Left cardiac atrium (tissue), 4 donors: ENCODE measurements at regions not wholly inside any gene's neighbourhood (a gene's known extent, or its start where the extent isn't known, plus 50 kb on each side); places are given as distances from the start of the nearest gene placed in this dataset.
"Not testable (repeated sequence)": the region's sequence is repeated elsewhere in the genome, so short reads cannot be mapped to it uniquely, and the experiment has no call there.

Experiments
- ATAC-seq, 2 donors: fragments of 200-7000 bp; cut with Tn5 transposase; one replicate each; pipeline ENCODE4 v1.9.1; 2020; ENCODE audit warnings: mild to moderate bottlenecking in 2 of 2, moderate library complexity in 2 of 2
- DNase-seq: peaks from one replicate; pipeline ENCODE4 v3.0.0-alpha.2; 2020
- intact Hi-C, 2 donors: fragments of 100-400 bp; cut with DNase I; formaldehyde crosslinking; loops; one replicate each; pipeline versions ENCODE4 v1.14.1 to v1.15.1; 2022 to 2023
- donor health status: DM: no; HTN: yes; CAD: no.
- donor health status: DM: no; HTN: yes; CAD: no; lungs with severe emphysema.
- donor health status: DM: yes; HTN: yes; CAD: no.
- donor health status: Dilated cardiomyopathy.

DNA sequence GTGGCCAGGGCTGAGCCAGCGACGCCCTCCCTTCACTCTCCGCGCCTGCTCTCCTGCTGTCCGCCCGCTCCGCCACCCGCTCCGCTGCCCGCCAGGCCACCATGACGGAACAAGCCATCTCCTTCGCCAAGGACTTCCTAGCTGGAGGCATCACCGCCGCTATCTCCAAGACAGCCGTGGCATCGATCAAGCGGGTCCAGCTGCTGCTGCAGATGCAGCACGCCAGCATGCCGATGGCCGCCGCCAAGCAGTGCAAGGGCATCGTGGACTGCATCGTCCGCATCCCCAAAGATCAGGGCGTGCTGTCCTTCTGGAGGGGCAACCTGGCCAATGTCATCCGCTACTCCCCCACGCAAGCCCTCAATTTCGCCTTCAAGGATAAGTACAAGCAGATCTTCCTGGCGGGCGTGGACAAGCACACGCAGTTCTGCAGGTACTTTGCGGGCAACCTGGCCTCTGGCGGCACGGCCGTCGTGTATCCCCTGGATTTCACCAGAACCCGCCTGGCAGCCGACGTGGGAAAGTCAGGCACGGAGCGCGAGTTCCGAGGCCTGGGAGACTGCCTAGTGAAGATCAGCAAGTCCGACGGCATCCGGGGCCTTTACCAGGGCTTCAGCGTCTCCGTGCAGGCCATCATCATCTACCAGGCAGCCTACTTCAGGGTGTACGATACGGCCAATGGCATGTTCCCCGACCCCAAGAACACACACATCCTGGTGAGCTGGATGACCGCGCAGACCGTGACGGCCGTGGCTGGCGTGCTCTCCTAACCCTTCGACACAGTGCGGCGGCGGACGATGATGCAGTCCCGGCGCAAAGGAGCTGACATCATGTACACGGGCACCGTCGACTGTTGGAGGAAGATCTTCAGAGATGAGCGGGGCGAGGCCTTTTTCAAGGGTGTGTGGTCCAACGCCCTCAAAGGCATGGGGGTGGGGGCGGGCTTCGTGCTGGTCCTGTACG lies 1130.4 kb upstream of the ACO1 start:
- intact Hi-C loops: no loop called here
- peak; percentile 18 for DNase-seq
- ATAC-seq: no peak

DNA sequence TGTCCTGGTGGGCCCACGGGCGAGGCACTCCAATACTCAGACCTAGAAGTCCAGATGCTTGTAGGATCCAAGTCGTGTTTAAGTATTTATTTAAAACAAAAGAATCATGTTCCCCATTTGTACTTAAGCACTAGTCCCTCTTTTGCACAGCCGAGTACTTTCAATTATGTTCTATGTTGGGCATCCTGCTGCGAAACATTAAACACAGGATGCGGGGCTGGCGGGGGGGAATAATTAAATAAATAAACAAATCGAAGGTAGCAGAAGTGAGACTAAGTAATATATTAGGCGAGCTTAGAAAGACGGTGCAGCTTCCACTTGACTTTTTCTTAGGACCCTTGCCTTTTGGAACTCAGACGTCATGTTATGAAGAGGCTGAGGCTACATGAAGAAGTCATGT lies 1129.2 kb upstream of the ACO1 start:
- ATAC-seq (no peak), DNase-seq (no peak)
- intact Hi-C loops: no loop called here

DNA sequence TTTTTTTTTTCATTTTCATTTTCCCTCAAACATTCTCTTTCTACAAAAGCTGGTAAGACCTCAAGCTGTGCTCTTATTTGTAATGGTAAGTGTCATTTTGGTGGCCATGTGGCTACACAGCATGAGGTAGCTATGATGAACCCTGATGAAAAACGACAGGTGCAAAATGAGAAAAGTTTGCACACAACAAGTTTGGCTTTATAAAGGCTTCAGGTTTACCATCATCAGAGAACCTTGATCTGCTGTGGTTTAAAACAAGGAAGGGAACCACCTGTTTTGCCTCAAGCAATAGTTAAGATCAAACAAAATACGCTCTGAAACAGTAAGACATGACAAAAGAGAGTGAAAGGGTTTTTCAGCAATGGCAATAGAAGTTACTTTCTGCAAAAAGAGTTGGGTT lies 1124.6 kb upstream of the ACO1 start:
- no peak for ATAC-seq
- intact Hi-C loops: no loop called here
- DNase-seq: no peak

DNA sequence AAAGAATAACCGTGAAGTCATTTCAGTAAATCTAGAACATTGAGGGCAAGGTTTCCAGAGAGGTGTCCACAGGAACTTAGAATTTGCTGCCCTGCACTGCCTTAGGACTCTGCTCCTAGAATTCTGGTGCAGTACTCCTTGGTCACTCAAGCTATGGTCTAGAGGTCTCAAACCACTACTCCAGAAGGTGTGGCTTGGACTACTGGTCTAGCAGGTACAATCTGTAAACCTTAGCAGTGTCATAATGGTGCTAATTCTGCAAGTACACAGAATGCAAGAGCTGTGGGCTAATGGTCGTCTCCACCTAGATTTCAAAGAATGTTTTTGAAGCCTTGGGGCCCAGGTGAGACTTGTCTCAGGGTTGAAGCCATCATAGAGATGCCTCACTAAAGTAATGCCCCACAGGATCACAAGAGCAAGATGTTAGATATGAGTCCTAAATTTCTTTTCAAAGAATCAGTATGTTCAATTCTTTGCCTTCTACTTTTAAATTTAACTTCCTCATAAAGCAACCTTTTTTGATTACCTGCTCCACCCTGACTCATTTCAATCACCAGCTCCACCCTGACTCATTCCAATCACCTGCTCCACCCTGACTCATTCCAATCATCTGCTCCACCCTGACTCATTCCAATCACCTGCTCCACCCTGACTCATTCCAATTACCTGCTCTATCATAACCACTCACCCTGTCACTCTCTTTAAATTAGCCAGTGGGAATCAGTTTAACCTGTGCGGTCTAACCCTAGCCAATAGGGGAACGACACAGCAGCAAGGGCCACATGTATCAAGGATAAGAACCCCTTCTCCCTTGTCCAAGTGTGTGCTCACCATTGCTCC lies 1111.8 kb upstream of the ACO1 start:
- intact Hi-C loops: no loop called here
- DNase-seq (no peak), ATAC-seq (no peak)

DNA sequence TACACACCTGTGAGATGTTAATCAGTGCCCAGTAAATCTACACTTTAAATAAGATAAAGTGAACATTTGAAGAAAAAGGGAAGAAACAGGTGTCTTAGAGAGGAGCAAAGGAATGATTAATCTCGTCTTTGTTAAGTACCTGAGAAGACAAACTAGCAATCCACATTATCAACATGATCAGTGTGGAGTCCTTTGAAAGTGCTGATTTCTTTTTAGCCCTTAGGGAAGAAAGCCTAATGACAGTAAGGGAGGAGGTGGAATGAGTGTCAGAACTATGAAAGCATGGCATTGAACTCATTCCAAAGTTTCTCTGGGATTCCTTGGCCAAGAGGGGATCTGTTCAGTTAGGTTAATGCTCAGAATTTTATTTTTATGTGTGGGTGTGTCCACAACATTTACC lies 1109.0 kb upstream of the ACO1 start:
- ATAC-seq (no peak), DNase-seq (no peak)
- intact Hi-C loops: no loop called here

DNA sequence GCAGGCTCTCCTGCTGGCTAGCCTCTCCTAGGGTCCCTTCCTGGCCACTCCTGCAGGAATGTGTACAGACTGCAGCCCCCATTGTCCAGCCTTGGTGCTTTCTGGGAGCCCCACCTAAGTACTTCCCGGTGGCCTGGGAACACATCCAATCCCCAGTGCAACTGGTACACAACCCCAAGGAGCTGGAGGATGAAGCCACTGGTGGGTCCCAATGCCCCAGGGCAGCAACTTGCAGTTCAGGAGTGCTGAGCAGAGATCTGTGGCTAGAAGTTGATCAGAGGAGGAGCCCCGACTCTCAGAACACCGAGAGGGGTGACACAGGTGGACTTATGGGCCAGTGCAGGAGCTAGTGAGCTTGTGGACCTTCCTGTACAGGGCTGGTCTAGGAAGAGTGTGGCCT lies 1093.7 kb upstream of the ACO1 start:
- ATAC-seq (no peak), DNase-seq (no peak)
- intact Hi-C loops: no loop called here

DNA sequence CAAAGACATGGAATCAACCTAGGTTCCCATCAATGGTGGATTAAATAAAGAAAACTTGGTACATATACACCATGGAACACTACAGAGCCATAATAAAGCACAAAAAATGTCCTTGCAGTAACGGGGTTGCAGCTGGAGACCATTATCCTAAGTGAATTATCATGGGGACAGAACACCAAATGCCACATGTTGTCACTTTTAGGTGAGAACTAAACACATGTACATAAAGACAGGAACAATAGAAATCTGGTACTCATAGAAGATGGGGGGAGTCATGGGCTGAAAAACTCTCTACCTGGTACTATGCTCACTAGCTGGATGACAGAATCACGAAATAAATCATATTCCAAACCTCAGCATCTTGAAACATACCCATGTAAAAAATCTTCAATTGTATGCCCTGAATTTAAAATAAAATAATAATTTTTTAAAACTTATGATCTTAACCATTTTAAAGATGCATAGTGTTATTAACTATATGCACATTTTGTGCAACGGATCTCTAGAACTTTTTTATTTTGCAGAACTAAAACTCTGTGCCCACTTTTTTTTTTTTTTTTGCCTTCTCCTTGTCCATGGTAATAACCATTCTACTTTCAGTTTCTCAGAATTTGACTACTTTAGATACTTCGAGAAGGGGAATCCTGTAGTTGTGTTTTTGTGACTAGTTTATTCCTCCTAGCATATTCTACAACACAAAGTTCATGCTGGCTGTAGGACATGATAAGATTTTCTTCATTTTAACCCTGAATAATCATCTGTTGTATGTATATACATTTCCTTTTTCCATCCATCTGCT lies 1081.6 kb upstream of the ACO1 start:
- DNase-seq (no peak), ATAC-seq (no peak)
- intact Hi-C loops: loop anchor here in 1 of 2 donors (10.0 kb wide), 1 partner anchor 58 kb away; no protein-coding TSS in a partner anchor

DNA sequence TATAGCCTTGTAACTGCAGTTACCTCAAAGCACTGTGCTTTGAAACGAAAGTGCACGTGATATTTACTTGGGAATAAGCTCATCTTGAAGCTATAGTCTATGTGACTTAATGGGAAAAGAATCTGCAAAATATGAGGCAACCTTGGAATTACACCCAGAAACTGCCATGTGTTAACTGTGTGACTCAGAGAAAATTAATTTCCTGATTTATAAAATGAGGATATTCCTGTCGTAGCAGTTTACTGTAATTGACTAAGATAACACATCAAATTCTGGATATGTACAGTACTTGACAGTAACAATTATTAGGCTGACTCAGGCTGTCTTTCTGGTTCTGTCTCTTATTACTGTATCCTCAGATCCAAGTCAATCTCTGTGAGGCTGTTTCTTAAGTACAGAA lies 1079.9 kb upstream of the ACO1 start:
- DNase-seq (no peak), ATAC-seq (peak; percentile 27 to 91)
- intact Hi-C loops: loop anchor here in 1 of 2 donors (10.0 kb wide), 1 partner anchor 60 kb away; no protein-coding TSS in a partner anchor

DNA sequence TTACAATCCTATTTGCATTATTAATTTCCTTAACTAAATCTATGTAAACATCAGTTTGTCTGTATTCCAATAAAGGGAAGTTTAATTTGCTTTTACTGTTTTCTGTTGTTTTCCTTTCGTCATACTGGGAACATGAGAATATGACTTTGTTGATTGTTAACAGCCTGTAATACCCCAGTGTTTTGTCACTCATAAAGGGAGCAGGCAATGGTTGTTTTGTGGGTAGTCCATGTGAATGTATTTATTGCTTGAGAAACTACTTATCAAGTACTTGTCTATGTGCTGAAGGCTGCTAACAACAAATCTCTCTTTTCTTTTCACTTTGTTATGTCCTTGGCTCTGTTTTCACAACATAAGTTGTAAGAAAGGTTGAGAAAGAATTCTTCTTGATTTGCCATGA lies 1070.2 kb upstream of the ACO1 start:
- ATAC-seq (no peak), DNase-seq (no peak)
- intact Hi-C loops: no loop called here

DNA sequence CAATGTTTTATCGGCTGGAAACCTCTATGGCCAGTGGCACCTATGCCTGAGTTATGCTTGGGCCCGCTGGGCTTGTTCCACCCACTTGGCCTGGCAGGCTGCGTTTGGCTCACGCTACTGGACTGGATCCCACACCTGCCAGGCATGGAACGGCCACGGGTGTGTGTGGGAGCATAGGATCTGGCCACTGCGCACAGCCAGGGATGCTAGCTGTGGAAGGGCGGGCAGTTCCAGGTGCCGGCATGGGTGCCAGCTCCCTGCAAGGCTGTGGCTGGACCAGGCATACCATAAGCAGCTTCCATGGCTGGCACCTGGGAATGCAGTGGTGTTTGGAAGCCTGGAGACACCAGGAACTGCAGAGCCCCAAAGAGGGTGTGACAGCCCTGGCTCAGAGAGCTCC lies 1063.9 kb upstream of the ACO1 start:
- intact Hi-C loops: no loop called here
- ATAC-seq: no peak
- DNase-seq: no peak

DNA sequence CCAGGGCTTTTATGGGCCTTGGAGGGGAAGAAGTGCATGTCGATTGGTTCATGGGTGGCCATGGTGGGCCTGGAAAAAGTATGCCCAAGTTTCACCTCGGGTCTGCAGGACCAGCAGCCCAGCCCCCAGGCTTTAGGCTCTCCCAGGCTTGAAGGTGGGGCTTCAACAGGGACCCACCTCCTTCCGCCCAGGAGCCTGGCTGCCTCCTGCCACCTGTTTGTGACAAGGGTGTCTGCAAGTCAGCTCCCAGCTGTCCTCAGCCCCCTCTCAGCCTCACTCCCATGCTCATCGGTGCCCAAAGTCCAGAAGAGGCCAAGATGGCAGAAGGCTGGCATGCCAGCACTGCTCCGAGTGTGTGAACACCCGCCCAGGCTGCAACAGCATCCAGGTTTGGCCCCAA lies 1063.2 kb upstream of the ACO1 start:
- DNase-seq (no peak), ATAC-seq (no peak)
- intact Hi-C loops: no loop called here

DNA sequence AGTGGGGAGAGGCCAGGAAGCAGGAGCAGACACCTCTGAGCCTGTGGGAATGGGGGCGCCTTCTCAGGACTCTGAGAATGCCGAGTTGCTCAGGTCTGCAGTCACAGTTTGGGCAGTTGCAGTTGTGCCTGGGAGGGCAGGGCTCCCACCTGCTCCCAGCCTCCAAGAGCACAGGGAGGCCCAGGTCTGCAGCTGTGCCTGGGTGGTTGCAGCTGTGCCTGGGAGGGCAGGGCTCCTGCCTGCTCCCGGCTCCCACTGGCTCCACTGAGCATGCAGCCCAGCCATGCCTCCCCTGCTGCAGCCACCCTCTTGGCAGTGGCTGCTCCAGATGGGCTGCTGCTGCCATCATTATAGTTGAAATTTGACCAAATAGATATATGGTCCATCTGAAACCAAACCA lies 1062.8 kb upstream of the ACO1 start:
- DNase-seq (no peak), ATAC-seq (peak in 1 of 2 donors; percentile 8)
- intact Hi-C loops: no loop called here

DNA sequence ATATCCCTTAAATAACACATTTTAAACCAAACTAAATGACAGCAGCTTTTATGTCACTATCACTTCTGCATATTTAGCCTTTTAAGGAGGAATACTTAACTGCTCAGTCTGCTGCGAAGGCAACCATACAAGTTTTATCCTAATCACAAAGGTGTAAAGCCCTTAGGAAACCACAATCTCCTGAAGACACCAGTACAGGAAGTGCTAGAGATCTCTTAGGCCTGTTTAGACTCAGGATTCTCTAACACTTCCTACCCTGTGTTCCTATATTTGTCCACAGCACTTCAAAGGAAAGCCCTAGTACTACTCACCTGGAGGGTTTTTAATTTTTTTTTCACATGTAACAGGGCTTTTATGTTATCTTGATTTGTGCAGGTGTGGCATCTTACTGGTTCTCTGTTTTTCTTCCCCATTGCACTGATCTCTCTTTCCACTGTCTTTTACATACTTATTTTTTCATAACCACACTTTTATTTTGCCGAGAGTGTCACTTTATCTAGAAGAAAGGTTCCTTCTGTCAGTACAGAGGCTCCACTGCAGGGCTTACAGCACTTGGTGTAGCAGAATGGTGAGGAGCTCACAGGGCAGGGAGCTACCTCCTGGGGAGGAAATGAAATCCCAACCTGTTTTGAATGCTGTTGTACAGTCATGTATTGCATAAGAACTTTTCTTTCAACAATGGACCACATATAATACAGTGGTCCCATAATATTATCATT lies 1060.6 kb upstream of the ACO1 start:
- intact Hi-C loops: no loop called here
- ATAC-seq: no peak
- no peak for DNase-seq

DNA sequence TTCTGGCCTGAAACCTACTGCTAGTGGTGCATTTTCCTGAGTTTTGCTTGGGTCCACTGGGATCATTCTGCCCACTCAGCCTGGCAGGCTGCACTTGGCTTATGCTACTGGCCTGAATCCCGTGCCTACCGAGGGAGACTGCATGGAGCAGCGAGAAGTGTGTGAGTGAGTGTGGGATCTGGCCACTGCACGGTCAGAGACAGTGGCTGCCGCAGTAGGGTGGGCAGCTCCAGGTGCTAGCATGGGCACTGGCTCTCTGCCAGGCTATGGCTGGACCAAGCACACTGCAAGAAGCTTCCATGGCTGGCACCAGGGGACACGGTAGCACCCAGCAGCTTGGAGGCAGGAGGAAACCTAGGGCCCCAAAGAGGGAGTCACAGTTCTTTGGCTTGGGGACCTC lies 1058.7 kb upstream of the ACO1 start:
- intact Hi-C loops: no loop called here
- peak; percentile 18 for DNase-seq
- ATAC-seq: no peak

DNA sequence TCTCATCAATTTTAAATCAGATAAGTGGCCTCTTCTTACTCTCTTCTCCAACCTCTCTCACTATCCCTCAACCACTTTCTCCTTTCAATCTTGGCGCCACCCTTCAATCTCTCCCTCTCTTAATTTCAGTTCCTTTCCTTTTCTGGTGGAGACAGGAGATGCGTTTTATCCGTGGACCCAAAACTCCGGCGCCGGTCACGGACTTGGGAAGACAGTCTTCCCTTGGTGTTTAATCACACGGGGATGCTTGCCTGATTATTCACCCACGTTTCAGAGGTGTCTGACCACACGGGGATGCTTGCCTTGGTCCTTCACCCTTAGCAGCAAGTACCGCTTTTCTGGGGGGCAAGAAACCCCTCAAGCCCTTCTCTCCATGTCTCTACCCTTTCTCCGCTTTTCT lies 1057.6 kb upstream of the ACO1 start:
- DNase-seq, intact Hi-C loops, ATAC-seq: not testable (repeated sequence)

DNA sequence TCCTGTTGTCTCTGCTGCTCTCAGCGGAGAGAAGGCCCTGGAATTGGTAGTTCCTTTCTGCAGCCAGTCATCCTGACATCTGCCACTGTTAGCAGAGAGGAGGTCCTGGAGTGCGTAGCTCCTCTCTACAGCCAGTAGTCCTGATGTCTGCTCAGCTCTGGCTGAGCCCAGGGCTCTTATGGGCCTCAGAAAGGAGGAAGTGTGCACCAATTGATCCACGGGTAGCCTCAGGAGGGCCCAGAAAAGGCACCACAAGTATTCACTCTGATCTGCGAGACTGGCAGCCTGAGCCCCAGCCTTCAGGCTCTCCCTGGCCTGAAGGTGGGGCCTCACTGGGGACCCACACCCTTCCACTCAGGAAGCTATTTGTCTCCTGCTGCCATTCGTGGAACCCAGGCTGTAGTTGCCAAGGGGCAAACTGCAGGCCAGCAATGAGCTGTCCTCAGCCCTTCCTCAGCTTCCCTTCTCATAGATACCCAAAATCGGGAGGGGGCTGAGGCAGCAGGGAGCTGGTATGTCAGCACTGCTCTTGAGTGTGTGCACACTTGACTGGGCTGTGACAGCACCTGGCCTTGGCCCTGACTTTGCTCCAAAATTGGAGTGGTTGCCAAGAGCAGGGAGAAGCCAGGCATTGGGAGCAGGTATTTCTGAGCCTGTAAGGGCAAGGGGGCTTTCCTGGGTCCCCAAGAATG lies 1049.5 kb upstream of the ACO1 start:
- intact Hi-C loops: no loop called here
- no peak for DNase-seq

DNA sequence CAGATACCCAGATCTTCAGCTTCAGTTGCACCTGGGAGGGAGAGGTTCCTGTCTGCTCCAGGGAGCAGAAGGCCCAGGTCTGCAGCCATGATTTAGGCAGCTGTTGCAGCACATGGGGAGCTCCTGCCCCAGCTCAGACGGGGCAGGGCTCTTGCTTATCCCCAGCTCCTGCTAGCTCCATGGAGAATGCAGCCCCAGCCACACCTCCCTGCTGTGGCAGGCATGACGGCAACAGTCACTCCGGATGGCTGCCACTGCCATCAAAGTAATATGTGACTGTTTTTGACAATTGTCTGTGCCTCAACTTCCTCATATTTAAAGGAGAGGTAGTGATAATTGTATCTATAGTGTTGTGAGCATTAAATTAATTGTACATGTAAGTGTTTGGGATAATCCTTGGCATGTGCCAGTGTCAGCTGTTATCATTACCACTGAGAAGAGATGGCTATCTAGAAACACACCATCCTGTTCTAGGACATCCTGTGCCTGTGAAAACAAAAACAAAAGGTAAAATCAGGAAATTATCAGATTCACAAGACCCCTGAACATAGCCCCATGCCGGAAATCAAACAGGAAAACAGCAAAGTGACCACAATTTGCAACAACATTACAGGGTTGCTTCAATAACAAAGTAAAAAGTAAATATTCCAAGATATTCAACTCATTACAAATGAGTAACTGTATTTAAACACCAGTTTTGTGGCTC lies 1048.8 kb upstream of the ACO1 start:
- intact Hi-C loops: no loop called here
- ATAC-seq (peak; percentile 52 to 68), DNase-seq (no peak)

More for the DNA sequence above, 1049.5 kb upstream of the ACO1 start:
- ATAC-seq: peak in 1 of 2 donors; percentile 3

DNA sequence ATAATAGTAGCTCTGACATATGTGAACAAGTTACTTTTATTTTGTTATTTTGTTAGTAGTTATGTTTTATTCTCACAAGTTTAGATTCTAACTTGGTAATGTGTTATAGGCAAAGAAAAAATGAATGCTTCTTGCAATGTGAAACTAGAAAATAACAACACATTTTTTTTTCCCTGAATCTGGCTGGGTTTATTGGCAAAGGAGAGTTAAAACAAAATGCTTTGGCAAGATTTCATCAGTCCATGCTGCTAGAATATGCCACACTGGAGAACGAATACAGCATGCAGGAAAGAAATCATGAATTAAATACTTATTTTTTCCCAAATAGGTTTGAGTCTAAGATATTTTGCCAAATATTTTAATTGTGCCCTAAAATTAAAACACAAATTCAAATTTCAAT lies 1048.1 kb upstream of the ACO1 start:
- DNase-seq: no peak
- no peak for ATAC-seq
- intact Hi-C loops: no loop called here
